ENCODE measurements at regions not wholly inside any gene's neighbourhood (a gene's known extent, or its start where the extent isn't known, plus 50 kb on each side); places are given as distances from the start of the nearest gene placed in this dataset.

DNA sequence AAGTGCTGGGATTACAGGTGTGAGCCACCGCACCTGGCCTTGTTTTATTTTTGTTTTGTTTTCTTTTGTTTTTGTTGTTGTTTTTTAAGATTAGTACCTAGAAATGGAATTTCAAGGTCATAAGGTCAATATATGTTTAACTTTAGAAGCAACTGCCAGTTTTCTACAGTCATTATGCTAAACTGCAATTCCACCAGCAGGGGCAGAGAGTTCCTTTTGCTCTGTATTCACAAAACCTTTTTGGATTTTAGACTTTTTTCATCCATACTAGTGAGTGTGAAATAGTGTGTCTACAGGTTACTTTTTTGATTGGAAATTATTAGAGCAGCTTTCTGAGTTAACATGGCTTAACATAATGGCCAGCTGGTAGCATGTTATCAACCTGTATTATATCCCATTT, 580.6 kb downstream of the TRIML1 start:
- WGBS, 2 donors (ENCODE audit: extremely low coverage in 2 of 2, insufficient read length in 2 of 2, insufficient replicate concordance in 1 of 2), result no CpG with 5 or more reads among the region's 1 CpG
- Histone ChIP-seq H3K14ac (ENCODE audit: low read length) (no peak overlapping the region), H2AK5ac (ENCODE audit: low read depth, low read length) (no peak overlapping the region), H2BK5ac (ENCODE audit: low read length) (no peak overlapping the region), H2BK15ac (ENCODE audit: low read length) (no peak overlapping the region), H2BK120ac (ENCODE audit: low read depth, low read length) (no peak overlapping the region), H3K4ac (ENCODE audit: low read length) (no peak overlapping the region), H4K8ac (ENCODE audit: low read depth, low read length) (no peak overlapping the region), H3K9me3 (replicated peaks in 1 of 2; ENCODE audit: control insufficient read depth in 2 of 2, insufficient read depth in 1 of 2, low read depth in 1 of 2, low read length in 2 of 2) (peaks cover 0 to 4% of the 10 kb centered on the region in 2 donors), H3K36me3 (replicated peaks in 1 of 2; ENCODE audit: control insufficient read depth in 2 of 2, insufficient read depth in 2 of 2, low read length in 2 of 2) (peaks cover 0 to 2% of the 10 kb centered on the region in 2 donors), H3K4me1 (ENCODE audit: control insufficient read depth in 2 of 2, insufficient read depth in 1 of 2, low read depth in 1 of 2, low read length in 2 of 2) (no peaks in the 10 kb centered on the region), H3K79me1 (ENCODE audit: low read depth, low read length) (no peaks in the 10 kb centered on the region), H2BK12ac (ENCODE audit: low read length) (no peak overlapping the region), H3K4me3 (ENCODE audit: low read length in 2 of 2) (no peak overlapping the region), H3K27ac (replicated peaks; ENCODE audit: low read length) (no peak overlapping the region), H3K18ac (ENCODE audit: low read length) (no peak overlapping the region), H4K91ac (ENCODE audit: low read depth, low read length, poor library complexity) (no peak overlapping the region), H3K4me2 (ENCODE audit: insufficient read depth, low read length, poor library complexity, severe bottlenecking) (no peak overlapping the region), H2AFZ (ENCODE audit: low read length) (no peak overlapping the region), H3K27me3 (ENCODE audit: control insufficient read depth in 3 of 3, insufficient read depth in 3 of 3, low read depth in 1 of 3, low read length in 3 of 3) (no peaks in the 10 kb centered on the region), H3K9ac (ENCODE audit: low read depth, low read length, poor library complexity) (no peak overlapping the region), H3K23ac (ENCODE audit: low read depth, low read length, poor library complexity) (no peak overlapping the region)
- no peak for DNase-seq (ENCODE audit: low spot score)

DNA sequence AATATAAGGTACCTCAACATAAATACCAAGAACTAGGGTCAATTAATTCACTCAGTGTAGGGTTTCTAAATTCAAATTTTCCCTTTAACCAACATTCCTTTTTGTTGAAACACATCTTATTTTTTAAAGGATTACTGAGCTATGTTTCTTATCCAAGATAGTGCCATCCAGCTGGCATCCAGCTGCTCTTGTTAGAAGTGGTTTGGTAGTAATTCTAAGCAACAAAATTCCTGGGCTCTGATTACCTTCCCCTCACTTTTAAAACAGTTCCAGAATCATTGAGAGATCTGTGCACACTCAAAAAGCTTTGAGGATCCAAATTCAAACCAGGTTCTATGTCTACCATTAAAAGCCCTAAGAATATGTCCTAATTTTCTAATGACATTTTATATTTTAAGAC, 583.7 kb downstream of the TRIML1 start:
- H3K27ac ChIP-seq (replicated peaks; ENCODE audit: low read length), result no peak overlapping the region
- no peak overlapping the region for H3K23ac ChIP-seq (ENCODE audit: low read depth, low read length, poor library complexity)
- no peak overlapping the region for H2BK15ac ChIP-seq (ENCODE audit: low read length)
- no peak overlapping the region for H2AFZ ChIP-seq (ENCODE audit: low read length)
- no peak overlapping the region for H2BK120ac ChIP-seq (ENCODE audit: low read depth, low read length)
- no peaks in the 10 kb centered on the region for H3K4me1 ChIP-seq (ENCODE audit: control insufficient read depth in 2 of 2, insufficient read depth in 1 of 2, low read depth in 1 of 2, low read length in 2 of 2)
- H3K14ac ChIP-seq (ENCODE audit: low read length), result no peak overlapping the region
- H3K79me1 ChIP-seq (ENCODE audit: low read depth, low read length), result no peaks in the 10 kb centered on the region
- no peak overlapping the region for H2BK12ac ChIP-seq (ENCODE audit: low read length)
- no peak overlapping the region for H2BK5ac ChIP-seq (ENCODE audit: low read length)
- DNase-seq (ENCODE audit: low spot score), result no peak
- peaks cover 0 to 4% of the 10 kb centered on the region in 2 donors for H3K9me3 ChIP-seq (replicated peaks in 1 of 2; ENCODE audit: control insufficient read depth in 2 of 2, insufficient read depth in 1 of 2, low read depth in 1 of 2, low read length in 2 of 2)
- no peak overlapping the region for H3K4ac ChIP-seq (ENCODE audit: low read length)
- H3K4me3 ChIP-seq (ENCODE audit: low read length in 2 of 2), result no peak overlapping the region
- no peak overlapping the region for H3K18ac ChIP-seq (ENCODE audit: low read length)
- H4K91ac ChIP-seq (ENCODE audit: low read depth, low read length, poor library complexity), result no peak overlapping the region
- peaks cover 0 to 2% of the 10 kb centered on the region in 2 donors for H3K36me3 ChIP-seq (replicated peaks in 1 of 2; ENCODE audit: control insufficient read depth in 2 of 2, insufficient read depth in 2 of 2, low read length in 2 of 2)
- H4K8ac ChIP-seq (ENCODE audit: low read depth, low read length), result no peak overlapping the region
- H3K27me3 ChIP-seq (ENCODE audit: control insufficient read depth in 3 of 3, insufficient read depth in 3 of 3, low read depth in 1 of 3, low read length in 3 of 3), result no peaks in the 10 kb centered on the region
- no peak overlapping the region for H2AK5ac ChIP-seq (ENCODE audit: low read depth, low read length)
- H3K4me2 ChIP-seq (ENCODE audit: insufficient read depth, low read length, poor library complexity, severe bottlenecking), result no peak overlapping the region
- H3K9ac ChIP-seq (ENCODE audit: low read depth, low read length, poor library complexity), result no peak overlapping the region

DNA sequence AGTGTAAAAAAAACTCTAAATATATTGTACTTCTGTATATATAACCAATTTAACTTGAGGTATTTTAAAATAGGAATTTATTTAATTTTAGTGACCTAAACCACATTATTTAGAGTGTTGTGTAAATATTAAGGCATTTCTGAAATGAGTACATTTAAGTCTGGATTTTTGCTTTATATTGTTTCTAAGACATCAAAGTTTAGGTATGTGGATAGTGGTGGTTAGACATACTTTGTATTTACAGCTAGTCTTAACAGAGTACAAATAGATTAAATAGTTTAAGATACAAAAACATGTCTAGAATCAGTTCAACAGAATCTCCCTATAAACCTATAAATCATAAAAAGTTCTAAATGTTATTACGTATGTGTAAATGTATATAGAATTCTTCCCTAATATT, 588.5 kb downstream of the TRIML1 start:
- no peak overlapping the region for H3K18ac ChIP-seq (ENCODE audit: low read length)
- H3K27ac ChIP-seq (replicated peaks; ENCODE audit: low read length), result no peak overlapping the region
- no peak overlapping the region for H4K8ac ChIP-seq (ENCODE audit: low read depth, low read length)
- H3K79me1 ChIP-seq (ENCODE audit: low read depth, low read length), result no peaks in the 10 kb centered on the region
- no peaks in the 10 kb centered on the region for H3K4me1 ChIP-seq (ENCODE audit: control insufficient read depth in 2 of 2, insufficient read depth in 1 of 2, low read depth in 1 of 2, low read length in 2 of 2)
- WGBS, 2 donors (ENCODE audit: extremely low coverage in 2 of 2, insufficient read length in 2 of 2, insufficient replicate concordance in 1 of 2), result no CpG with 5 or more reads among the region's 1 CpG
- no peak overlapping the region for H3K4me3 ChIP-seq (ENCODE audit: low read length in 2 of 2)
- no peak for DNase-seq (ENCODE audit: low spot score)
- H3K4me2 ChIP-seq (ENCODE audit: insufficient read depth, low read length, poor library complexity, severe bottlenecking), result no peak overlapping the region
- H2BK5ac ChIP-seq (ENCODE audit: low read length), result no peak overlapping the region
- no peak overlapping the region for H2BK12ac ChIP-seq (ENCODE audit: low read length)
- no peak overlapping the region for H2AFZ ChIP-seq (ENCODE audit: low read length)
- no peaks in the 10 kb centered on the region for H3K36me3 ChIP-seq (replicated peaks in 1 of 2; ENCODE audit: control insufficient read depth in 2 of 2, insufficient read depth in 2 of 2, low read length in 2 of 2)
- H3K27me3 ChIP-seq (ENCODE audit: control insufficient read depth in 3 of 3, insufficient read depth in 3 of 3, low read depth in 1 of 3, low read length in 3 of 3), result no peaks in the 10 kb centered on the region
- H3K23ac ChIP-seq (ENCODE audit: low read depth, low read length, poor library complexity), result no peak overlapping the region
- H3K14ac ChIP-seq (ENCODE audit: low read length), result no peak overlapping the region
- no peak overlapping the region for H4K91ac ChIP-seq (ENCODE audit: low read depth, low read length, poor library complexity)
- no peak overlapping the region for H2BK15ac ChIP-seq (ENCODE audit: low read length)
- no peak overlapping the region for H3K9ac ChIP-seq (ENCODE audit: low read depth, low read length, poor library complexity)
- no peak overlapping the region for H2AK5ac ChIP-seq (ENCODE audit: low read depth, low read length)
- H3K4ac ChIP-seq (ENCODE audit: low read length), result no peak overlapping the region
- no peak overlapping the region for H2BK120ac ChIP-seq (ENCODE audit: low read depth, low read length)
- H3K9me3 ChIP-seq (replicated peaks in 1 of 2; ENCODE audit: control insufficient read depth in 2 of 2, insufficient read depth in 1 of 2, low read depth in 1 of 2, low read length in 2 of 2), result no peaks in the 10 kb centered on the region

DNA sequence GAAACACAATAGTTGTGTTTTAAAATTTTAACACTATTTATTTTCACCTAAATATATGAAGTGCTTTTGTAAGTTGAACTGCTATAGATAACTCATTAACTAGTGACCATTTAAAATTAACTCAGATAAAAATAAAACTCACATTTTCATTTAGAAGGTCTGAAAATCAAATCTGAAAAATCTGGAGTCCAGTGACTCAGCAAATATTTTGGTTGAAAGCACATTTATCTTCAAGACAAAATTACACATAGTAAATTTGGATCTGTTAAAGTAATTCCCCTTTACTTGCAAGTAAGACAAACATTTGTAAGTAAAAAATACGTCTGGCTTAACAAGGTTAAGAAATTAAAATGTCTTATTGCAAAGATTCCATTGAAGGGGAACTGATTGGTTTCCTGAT, 589.1 kb downstream of the TRIML1 start:
- Histone ChIP-seq H3K14ac (ENCODE audit: low read length) (no peak overlapping the region), H3K4me2 (ENCODE audit: insufficient read depth, low read length, poor library complexity, severe bottlenecking) (no peak overlapping the region), H4K91ac (ENCODE audit: low read depth, low read length, poor library complexity) (no peak overlapping the region), H3K27me3 (ENCODE audit: control insufficient read depth in 3 of 3, insufficient read depth in 3 of 3, low read depth in 1 of 3, low read length in 3 of 3) (no peaks in the 10 kb centered on the region), H2BK5ac (ENCODE audit: low read length) (no peak overlapping the region), H3K9me3 (replicated peaks in 1 of 2; ENCODE audit: control insufficient read depth in 2 of 2, insufficient read depth in 1 of 2, low read depth in 1 of 2, low read length in 2 of 2) (no peaks in the 10 kb centered on the region), H3K4ac (ENCODE audit: low read length) (no peak overlapping the region), H3K36me3 (replicated peaks in 1 of 2; ENCODE audit: control insufficient read depth in 2 of 2, insufficient read depth in 2 of 2, low read length in 2 of 2) (no peaks in the 10 kb centered on the region), H3K18ac (ENCODE audit: low read length) (no peak overlapping the region), H3K27ac (replicated peaks; ENCODE audit: low read length) (no peak overlapping the region), H4K8ac (ENCODE audit: low read depth, low read length) (no peak overlapping the region), H3K4me3 (ENCODE audit: low read length in 2 of 2) (no peak overlapping the region), H2BK120ac (ENCODE audit: low read depth, low read length) (no peak overlapping the region), H3K23ac (ENCODE audit: low read depth, low read length, poor library complexity) (no peak overlapping the region), H2BK12ac (ENCODE audit: low read length) (no peak overlapping the region), H3K79me1 (ENCODE audit: low read depth, low read length) (no peaks in the 10 kb centered on the region), H3K9ac (ENCODE audit: low read depth, low read length, poor library complexity) (no peak overlapping the region), H2AK5ac (ENCODE audit: low read depth, low read length) (no peak overlapping the region), H3K4me1 (ENCODE audit: control insufficient read depth in 2 of 2, insufficient read depth in 1 of 2, low read depth in 1 of 2, low read length in 2 of 2) (no peaks in the 10 kb centered on the region), H2BK15ac (ENCODE audit: low read length) (no peak overlapping the region), H2AFZ (ENCODE audit: low read length) (no peak overlapping the region)
- WGBS, 2 donors (ENCODE audit: extremely low coverage in 2 of 2, insufficient read length in 2 of 2, insufficient replicate concordance in 1 of 2), result no CpG with 5 or more reads among the region's 1 CpG
- DNase-seq (ENCODE audit: low spot score), result no peak

Measured in neuronal stem cell (in vitro differentiated cells).